MM.1S (cell line): ENCODE measurements at regions not wholly inside any gene's neighbourhood (a gene's known extent, or its start where the extent isn't known, plus 50 kb on each side); places are given as distances from the start of the nearest gene placed in this dataset.

Source experiments
- DNase-seq: peaks from one replicate; pipeline ENCODE4 v3.0.0-alpha.2; 2015
- H2AFZ ChIP-seq: fragments of 300-600 bp; sonication (generic); 2 replicates; pipeline ENCODE4 v1.6.0; 2016; ENCODE audit warnings: antibody characterized with exemption, low read length
- H3F3A ChIP-seq: fragments of 300-600 bp; sonication (generic); 2 replicates; pipeline ENCODE4 v1.6.1; 2016; ENCODE audit warnings: mild to moderate bottlenecking, antibody characterized with exemption, low read length, moderate library complexity, mixed read lengths; ENCODE audit not compliant: insufficient read depth
- H3K27ac ChIP-seq: fragments of 300-600 bp; sonication (generic); 2 replicates; pipeline ENCODE4 v1.5.1; 2016; ENCODE audit warnings: mild to moderate bottlenecking, low read length
- H3K27me3 ChIP-seq: fragments of 300-600 bp; sonication (generic); replicated peaks from 2 replicates; pipeline ENCODE4 v1.6.0; 2016; ENCODE audit warnings: low read length; ENCODE audit not compliant: insufficient read depth
- H3K36me3 ChIP-seq: fragments of 300-600 bp; sonication (generic); replicated peaks from 2 replicates; pipeline ENCODE4 v1.6.1; 2016; ENCODE audit warnings: mild to moderate bottlenecking, low read length, mixed read lengths; ENCODE audit not compliant: insufficient read depth
- H3K4me1 ChIP-seq: fragments of 300-600 bp; sonication (generic); 2 replicates; pipeline ENCODE4 v1.6.1; 2016; ENCODE audit warnings: low read length, mixed read lengths
- H3K4me2 ChIP-seq: fragments of 300-600 bp; sonication (generic); 2 replicates; pipeline ENCODE4 v1.6.0; 2016; ENCODE audit warnings: low read depth, low read length
- H3K4me3 ChIP-seq: fragments of 300-600 bp; sonication (generic); 2 replicates; pipeline ENCODE4 v1.5.1; 2016; ENCODE audit warnings: low read length, mixed read lengths
- H3K79me2 ChIP-seq: fragments of 300-600 bp; sonication (generic); 2 replicates; pipeline ENCODE4 v1.6.1; 2016; ENCODE audit warnings: mixed run types, low read length, mixed read lengths
- H3K9ac ChIP-seq: fragments of 300-600 bp; sonication (generic); 2 replicates; pipeline ENCODE4 v1.6.1; 2016; ENCODE audit warnings: low read length, mixed read lengths
- H3K9me2 ChIP-seq: fragments of 300-600 bp; sonication (generic); replicated peaks from 2 replicates; pipeline ENCODE4 v1.6.1; 2016; ENCODE audit warnings: mild to moderate bottlenecking, low read length, mixed read lengths; ENCODE audit not compliant: insufficient read depth
- H3K9me3 ChIP-seq: fragments of 300-600 bp; sonication (generic); replicated peaks from 2 replicates; pipeline ENCODE4 v1.6.1; 2016; ENCODE audit warnings: mild to moderate bottlenecking, low read length, mixed read lengths; ENCODE audit not compliant: insufficient read depth
- H4K20me1 ChIP-seq: fragments of 300-600 bp; sonication (generic); 2 replicates; pipeline ENCODE4 v1.6.1; 2016; ENCODE audit warnings: mild to moderate bottlenecking, low read length, moderate library complexity, mixed read lengths; ENCODE audit not compliant: insufficient read depth
- EZH2 ChIP-seq: fragments of 300-600 bp; sonication (generic); optimal IDR thresholded peaks from 2 replicates; pipeline ENCODE3; 2017; ENCODE audit warnings: low read depth, mild to moderate bottlenecking, antibody characterized with exemption, low read length, mixed read lengths
- EZH2phosphoT487 ChIP-seq: fragments of 300-600 bp; sonication (generic); IDR thresholded peaks from 2 replicates; pipeline ENCODE4 v1.6.1; 2018; ENCODE audit warnings: antibody characterized with exemption, low read length
- TF ChIP-seq, protein P1 (sequence below): fragments of 300-600 bp; sonication (generic); IDR thresholded peaks from 2 replicates; pipeline ENCODE4 v1.5.1; 2016; ENCODE audit warnings: antibody characterized with exemption, low read length, mixed read lengths

DNA sequence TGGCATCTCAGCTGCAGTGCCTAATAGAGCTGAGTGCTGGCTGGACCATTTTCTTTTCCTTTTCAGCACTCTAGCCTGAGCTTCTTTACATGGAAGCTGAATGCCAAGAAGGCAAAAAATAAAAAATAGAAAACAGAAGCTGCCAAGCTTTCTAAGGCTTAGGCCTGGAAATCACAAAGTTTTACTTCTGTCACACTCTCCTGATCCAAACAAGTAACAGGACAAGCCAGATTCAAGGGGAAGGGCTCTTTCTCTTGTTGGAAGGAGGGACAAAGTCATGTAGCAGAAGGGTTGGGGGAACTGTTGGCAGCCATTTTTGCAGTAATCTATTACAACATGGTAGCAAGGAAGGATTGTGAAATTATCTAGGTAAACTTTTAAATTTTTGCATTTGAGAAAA lies 131.8 kb downstream of the MSL3 start:
- Histone ChIP-seq H3F3A (no peaks in the 10 kb centered on the region), H3K27me3 (no peaks in the 10 kb centered on the region), H2AFZ (no peak overlapping the region)

GRCh38 chrX:11890836-11891514 lies 132.9 kb downstream of the MSL3 start:
- DNase-seq = no peak
- Histone ChIP-seq H3K4me3 (no peak overlapping the region), H3K9ac (no peak overlapping the region), H3K27me3 (no peaks in the 10 kb centered on the region), H3F3A (no peaks in the 10 kb centered on the region), H3K9me2 (no peaks in the 10 kb centered on the region), H2AFZ (no peak overlapping the region), H3K4me2 (no peak overlapping the region), H3K9me3 (no peaks in the 10 kb centered on the region), H3K27ac (no peak overlapping the region), H3K36me3 (no peaks in the 10 kb centered on the region), H4K20me1 (no peaks in the 10 kb centered on the region), H3K4me1 (no peaks in the 10 kb centered on the region), H3K79me2 (no peaks in the 10 kb centered on the region)
- TF ChIP-seq, protein P1, sequence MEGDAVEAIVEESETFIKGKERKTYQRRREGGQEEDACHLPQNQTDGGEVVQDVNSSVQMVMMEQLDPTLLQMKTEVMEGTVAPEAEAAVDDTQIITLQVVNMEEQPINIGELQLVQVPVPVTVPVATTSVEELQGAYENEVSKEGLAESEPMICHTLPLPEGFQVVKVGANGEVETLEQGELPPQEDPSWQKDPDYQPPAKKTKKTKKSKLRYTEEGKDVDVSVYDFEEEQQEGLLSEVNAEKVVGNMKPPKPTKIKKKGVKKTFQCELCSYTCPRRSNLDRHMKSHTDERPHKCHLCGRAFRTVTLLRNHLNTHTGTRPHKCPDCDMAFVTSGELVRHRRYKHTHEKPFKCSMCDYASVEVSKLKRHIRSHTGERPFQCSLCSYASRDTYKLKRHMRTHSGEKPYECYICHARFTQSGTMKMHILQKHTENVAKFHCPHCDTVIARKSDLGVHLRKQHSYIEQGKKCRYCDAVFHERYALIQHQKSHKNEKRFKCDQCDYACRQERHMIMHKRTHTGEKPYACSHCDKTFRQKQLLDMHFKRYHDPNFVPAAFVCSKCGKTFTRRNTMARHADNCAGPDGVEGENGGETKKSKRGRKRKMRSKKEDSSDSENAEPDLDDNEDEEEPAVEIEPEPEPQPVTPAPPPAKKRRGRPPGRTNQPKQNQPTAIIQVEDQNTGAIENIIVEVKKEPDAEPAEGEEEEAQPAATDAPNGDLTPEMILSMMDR = no peak
- TF ChIP-seq EZH2phosphoT487 (no peak), EZH2 (no peak)

More for the DNA sequence above, 131.8 kb downstream of the MSL3 start:
- Histone ChIP-seq H3K4me3 (no peak overlapping the region), H4K20me1 (no peaks in the 10 kb centered on the region), H3K9ac (no peak overlapping the region), H3K4me1 (no peaks in the 10 kb centered on the region), H3K9me3 (no peaks in the 10 kb centered on the region), H3K36me3 (no peaks in the 10 kb centered on the region), H3K79me2 (no peaks in the 10 kb centered on the region), H3K9me2 (no peaks in the 10 kb centered on the region), H3K4me2 (no peak overlapping the region), H3K27ac (no peak overlapping the region)
- TF ChIP-seq EZH2 (no peak), EZH2phosphoT487 (no peak)
- TF ChIP-seq, protein P1 = no peak
- no peak for DNase-seq

- Histone ChIP-seq H3K4me3 (no peak overlapping the region), H3K27ac (no peak overlapping the region), H3K4me2 (no peak overlapping the region), H3K9me3 (no peaks in the 10 kb centered on the region), H3F3A (no peaks in the 10 kb centered on the region), H3K9me2 (no peaks in the 10 kb centered on the region), H4K20me1 (no peaks in the 10 kb centered on the region), H2AFZ (no peak overlapping the region), H3K9ac (no peak overlapping the region), H3K79me2 (no peaks in the 10 kb centered on the region), H3K27me3 (no peaks in the 10 kb centered on the region), H3K4me1 (no peaks in the 10 kb centered on the region), H3K36me3 (no peaks in the 10 kb centered on the region)
- no peak for DNase-seq
- TF ChIP-seq EZH2phosphoT487 (no peak), EZH2 (no peak)
- TF ChIP-seq, protein P1 = no peak
Measured at GRCh38 chrX:11893933-11894710, 136.1 kb downstream of the MSL3 start.
